Fibroblast of pulmonary artery (primary cell): ENCODE measurements at regions not wholly inside any gene's neighbourhood (a gene's known extent, or its start where the extent isn't known, plus 50 kb on each side); places are given as distances from the start of the nearest gene placed in this dataset.

ENCODE experiments used
- DNase-seq: peaks from one replicate; pipeline ENCODE4 v3.0.0-alpha.2; 2010; ENCODE audit warnings: low read depth
- H3K4me3 ChIP-seq: replicated peaks from 2 replicates; pipeline ENCODE4 v1.5.1; 2011; ENCODE audit warnings: low read depth, mild to moderate bottlenecking, control low read depth, low read length, moderate library complexity
- TF ChIP-seq, protein P1 (sequence below): IDR thresholded peaks from 2 replicates; pipeline ENCODE4 v1.5.1; 2011; ENCODE audit warnings: mild to moderate bottlenecking, control low read depth, low read length, inconsistent platforms; ENCODE audit errors: missing control alignments

DNA sequence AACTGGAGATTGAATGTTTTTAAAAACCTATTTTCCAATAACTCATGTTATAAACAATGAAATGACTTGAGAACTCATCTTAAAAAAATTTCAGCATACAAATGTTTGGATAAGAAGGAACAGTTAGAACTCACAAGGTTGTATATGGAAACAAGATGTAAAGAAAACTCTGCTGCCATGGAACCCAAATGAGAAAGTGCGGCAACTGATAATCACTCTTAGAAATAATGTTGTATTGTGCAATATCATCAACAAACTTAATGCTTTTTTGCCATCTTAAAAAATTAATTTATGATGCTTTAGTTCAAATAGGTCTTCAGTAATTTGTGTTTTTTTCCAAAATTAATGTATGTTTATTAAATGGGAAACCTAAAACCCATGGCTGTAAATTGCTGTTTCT is 461.1 kb upstream of the NCAM2 start:
- H3K4me3 ChIP-seq: no peak overlapping the region
- no peak for DNase-seq
- TF ChIP-seq, protein P1, sequence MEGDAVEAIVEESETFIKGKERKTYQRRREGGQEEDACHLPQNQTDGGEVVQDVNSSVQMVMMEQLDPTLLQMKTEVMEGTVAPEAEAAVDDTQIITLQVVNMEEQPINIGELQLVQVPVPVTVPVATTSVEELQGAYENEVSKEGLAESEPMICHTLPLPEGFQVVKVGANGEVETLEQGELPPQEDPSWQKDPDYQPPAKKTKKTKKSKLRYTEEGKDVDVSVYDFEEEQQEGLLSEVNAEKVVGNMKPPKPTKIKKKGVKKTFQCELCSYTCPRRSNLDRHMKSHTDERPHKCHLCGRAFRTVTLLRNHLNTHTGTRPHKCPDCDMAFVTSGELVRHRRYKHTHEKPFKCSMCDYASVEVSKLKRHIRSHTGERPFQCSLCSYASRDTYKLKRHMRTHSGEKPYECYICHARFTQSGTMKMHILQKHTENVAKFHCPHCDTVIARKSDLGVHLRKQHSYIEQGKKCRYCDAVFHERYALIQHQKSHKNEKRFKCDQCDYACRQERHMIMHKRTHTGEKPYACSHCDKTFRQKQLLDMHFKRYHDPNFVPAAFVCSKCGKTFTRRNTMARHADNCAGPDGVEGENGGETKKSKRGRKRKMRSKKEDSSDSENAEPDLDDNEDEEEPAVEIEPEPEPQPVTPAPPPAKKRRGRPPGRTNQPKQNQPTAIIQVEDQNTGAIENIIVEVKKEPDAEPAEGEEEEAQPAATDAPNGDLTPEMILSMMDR: no peak

DNA sequence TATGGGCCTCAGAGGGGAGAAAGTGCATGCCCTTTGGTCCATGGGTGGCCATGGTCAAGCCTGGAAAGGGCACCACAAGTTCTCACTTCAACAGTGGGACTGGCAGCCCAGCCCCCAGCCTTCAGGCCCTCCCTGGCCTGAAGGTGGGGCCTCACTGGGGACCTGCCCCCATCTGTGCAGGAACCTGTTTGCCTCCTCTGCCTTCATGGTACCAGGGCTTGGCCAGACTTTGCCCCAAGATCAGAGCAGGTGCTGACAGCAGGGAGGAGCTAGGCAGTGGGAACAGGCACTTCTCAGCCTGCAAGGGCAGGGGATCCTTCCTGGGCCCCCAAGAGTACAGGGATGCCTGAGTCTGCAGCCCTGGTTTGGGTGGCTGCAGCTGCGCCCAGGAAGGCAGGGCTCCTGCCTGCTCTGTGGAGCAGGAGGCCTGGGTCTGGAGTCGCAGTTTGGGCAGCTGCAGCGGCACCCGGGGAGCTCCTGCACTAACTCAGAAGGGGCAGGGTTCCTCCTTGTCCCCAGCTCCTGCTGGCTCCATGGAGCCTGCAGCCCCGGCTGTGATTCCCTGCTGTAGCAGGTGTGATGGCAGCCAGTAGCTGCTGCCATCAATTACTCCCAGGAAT is 460.1 kb upstream of the NCAM2 start:
- no peak overlapping the region for H3K4me3 ChIP-seq
- TF ChIP-seq, protein P1: no peak
- no peak for DNase-seq

DNA sequence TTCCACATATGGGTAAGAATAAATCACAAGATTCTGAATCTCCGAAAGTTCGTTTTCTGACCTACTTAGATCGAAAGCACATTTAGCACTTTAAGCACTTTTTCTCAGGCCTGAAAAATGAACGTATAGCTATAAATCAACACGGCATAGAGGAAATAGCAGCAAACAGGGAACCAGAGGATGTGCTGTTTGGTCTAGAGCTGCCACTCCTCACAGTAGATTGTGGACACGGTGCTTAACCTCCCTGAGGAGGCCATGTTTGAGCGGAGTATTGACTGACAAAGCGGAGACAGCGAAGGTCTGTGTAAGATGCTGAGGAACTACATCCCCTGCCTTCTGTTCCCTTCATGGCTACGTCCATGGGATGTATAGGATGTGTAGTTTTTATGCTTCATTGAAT is 452.8 kb upstream of the NCAM2 start:
- no peak overlapping the region for H3K4me3 ChIP-seq
- TF ChIP-seq, protein P1: no peak
- no peak for DNase-seq

DNA sequence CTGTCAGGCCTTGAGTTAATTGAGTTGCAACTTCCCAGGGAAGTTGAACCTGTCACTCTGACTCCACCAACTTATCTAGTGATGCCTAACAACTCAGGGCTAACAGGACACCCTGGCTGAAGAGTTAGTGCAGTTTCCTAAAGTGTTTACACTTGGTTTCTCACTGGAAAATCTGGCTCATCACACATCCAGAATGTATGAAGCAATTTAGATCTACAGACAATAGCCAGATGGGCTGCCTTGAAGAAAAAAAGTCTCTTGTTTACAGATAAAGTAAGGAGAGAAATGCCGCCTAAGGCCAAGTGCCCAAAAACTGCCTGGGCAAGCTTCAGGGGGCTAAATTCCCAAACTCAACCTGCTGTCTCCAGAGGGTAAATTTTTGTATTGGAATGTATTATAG is 446.3 kb upstream of the NCAM2 start:
- H3K4me3 ChIP-seq: no peak overlapping the region
- TF ChIP-seq, protein P1: no peak
- no peak for DNase-seq

DNA sequence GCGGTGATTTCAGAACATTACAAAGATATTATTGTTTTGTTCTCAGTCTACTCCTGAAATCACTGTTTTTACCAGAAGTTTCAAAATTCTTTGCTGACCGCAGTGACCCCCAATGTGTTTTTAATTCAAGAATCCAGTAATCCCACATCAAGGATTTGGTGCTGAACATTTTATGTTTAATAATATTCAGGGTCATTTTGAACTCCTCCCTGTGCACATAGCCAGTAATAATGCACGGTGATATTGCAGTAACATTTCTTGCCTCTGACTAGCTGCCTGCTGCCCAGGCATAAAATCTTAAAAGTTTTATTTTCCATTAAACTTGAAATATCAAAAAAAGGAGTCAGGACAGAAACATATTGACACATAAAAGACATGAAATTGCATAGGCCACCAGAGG is 443.4 kb upstream of the NCAM2 start:
- no peak for DNase-seq
- H3K4me3 ChIP-seq: no peak overlapping the region
- TF ChIP-seq, protein P1: no peak

DNA sequence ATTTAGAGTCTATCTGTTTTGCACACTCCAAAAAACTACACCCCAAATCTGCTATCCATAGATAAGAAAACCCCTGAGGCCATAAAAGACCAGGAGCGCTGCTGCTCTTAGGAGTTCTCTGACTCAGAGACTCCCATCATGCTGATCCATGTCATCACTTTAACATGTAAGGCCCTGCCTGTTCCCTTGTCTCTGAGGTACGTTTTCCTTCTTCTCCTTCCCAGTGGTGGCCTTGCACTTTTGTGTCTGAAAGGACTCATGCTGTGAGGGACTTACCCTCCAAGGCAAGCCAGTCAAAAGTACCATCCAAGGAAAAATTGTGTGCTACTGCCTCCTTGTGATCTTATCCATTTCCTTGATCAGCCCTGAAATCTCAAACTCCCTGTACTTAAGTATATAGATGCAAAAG is 427.4 kb upstream of the NCAM2 start:
- no peak overlapping the region for H3K4me3 ChIP-seq
- TF ChIP-seq, protein P1: no peak
- no peak for DNase-seq

DNA sequence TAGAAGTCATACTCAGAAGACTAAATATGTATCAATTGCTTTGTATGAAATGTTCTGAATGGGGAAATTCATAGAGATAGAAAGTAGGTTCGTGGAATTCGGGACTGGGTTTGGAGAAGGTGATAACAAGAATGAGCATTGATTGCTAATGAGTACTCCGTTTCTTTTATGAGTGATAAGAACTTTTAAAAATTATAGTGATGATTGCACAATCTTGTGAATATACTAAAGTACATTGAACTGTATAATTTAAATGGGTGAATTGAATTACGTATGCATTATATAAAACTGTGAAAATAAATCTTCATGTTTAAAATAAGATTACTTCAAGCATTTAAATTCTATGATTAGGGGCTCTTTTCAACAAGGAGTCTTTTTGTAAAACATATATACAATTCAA is 425.6 kb upstream of the NCAM2 start:
- DNase-seq: no peak
- TF ChIP-seq, protein P1: no peak
- H3K4me3 ChIP-seq: no peak overlapping the region
